ENCODE measurements at regions not wholly inside any gene's neighbourhood (a gene's known extent, or its start where the extent isn't known, plus 50 kb on each side); places are given as distances from the start of the nearest gene placed in this dataset.

DNA sequence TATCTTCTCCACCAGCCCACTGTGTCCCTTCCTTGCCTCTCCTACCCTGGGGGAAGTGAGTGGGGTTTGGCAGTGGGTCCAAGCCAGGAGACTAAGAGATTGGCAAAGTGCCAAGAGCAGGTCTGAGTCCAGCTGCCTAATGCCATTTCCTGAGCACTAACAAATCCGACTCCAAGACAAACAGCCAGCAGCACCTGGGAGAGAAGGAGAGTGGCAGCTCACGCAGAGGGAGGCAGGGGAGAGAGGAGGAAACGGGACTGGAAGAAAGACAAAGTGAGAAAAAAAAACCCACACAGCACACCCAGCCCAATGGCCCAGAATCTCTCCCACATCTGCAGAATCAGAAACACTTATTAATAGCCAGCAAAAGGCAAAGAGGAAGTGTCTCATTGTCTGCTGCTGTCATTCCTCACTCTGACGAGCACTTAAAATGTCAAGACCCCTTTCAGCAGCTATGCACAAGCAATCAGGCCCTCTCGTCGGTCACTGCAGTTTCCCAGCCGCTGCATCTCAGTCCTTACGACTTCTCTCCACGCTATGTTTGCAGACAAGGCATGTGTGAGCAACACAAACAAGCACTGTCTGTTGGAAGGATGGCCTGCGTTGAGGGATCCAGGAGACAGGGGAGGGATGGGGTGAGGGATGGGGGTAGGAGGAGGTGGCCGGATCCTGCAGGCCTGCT lies 558.4 kb upstream of the CADM1 start:
- Histone ChIP-seq H3K4me1 (ENCODE audit: low read depth) (no peaks in the 10 kb centered on the region), H3K36me3 (ENCODE audit: low read depth) (no peaks in the 10 kb centered on the region), H3K9me3 (no peaks in the 10 kb centered on the region), H3K4me3 (no peak overlapping the region)
- intact Hi-C loops (cut with DNase I, micrococcal nuclease): no loop called here
- no peak for ATAC-seq
- TF ChIP-seq, protein P1, sequence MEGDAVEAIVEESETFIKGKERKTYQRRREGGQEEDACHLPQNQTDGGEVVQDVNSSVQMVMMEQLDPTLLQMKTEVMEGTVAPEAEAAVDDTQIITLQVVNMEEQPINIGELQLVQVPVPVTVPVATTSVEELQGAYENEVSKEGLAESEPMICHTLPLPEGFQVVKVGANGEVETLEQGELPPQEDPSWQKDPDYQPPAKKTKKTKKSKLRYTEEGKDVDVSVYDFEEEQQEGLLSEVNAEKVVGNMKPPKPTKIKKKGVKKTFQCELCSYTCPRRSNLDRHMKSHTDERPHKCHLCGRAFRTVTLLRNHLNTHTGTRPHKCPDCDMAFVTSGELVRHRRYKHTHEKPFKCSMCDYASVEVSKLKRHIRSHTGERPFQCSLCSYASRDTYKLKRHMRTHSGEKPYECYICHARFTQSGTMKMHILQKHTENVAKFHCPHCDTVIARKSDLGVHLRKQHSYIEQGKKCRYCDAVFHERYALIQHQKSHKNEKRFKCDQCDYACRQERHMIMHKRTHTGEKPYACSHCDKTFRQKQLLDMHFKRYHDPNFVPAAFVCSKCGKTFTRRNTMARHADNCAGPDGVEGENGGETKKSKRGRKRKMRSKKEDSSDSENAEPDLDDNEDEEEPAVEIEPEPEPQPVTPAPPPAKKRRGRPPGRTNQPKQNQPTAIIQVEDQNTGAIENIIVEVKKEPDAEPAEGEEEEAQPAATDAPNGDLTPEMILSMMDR (IDR thresholded peaks at IDR 0.05): no peak
- DNase-seq: no peak

- H3K4me3 ChIP-seq: no peak overlapping the region
- TF ChIP-seq, protein P1 (IDR thresholded peaks at IDR 0.05): no peak
- no peaks in the 10 kb centered on the region for H3K9me3 ChIP-seq
- intact Hi-C loops (cut with DNase I, micrococcal nuclease): no loop called here
- H3K36me3 ChIP-seq (ENCODE audit: low read depth): no peaks in the 10 kb centered on the region
- ATAC-seq (no peak), DNase-seq (no peak)
- H3K4me1 ChIP-seq (ENCODE audit: low read depth): no peaks in the 10 kb centered on the region
These were observed 557.9 kb upstream of the CADM1 start for GRCh38 chr11:116062129-116062489.

DNA sequence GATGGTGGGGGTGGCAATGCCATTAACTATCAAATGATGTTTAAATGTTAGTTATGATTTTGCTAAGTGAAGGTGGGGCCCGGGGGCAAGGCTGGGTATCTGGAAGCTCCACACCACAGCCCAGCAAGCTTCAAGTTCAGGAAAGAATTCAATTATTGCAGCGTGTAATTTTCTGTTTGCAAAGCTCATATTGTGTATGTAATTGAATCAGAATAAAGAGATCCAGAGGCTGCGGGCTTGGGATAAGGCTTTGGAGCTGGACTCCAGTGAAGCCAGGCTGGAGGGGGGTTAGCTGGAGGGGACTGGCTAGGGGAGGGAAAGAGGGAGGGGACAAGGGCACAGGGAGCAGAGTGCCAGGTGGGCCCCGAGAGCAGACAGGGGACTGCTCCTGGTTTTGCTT lies 557.1 kb upstream of the CADM1 start:
- Histone ChIP-seq H3K4me3 (no peak overlapping the region), H3K4me1 (ENCODE audit: low read depth) (no peaks in the 10 kb centered on the region), H3K36me3 (ENCODE audit: low read depth) (no peaks in the 10 kb centered on the region), H3K9me3 (no peaks in the 10 kb centered on the region)
- no peak for DNase-seq
- no peak for ATAC-seq
- intact Hi-C loops (cut with DNase I, micrococcal nuclease): no loop called here
- TF ChIP-seq, protein P1 (IDR thresholded peaks at IDR 0.05): no peak

DNA sequence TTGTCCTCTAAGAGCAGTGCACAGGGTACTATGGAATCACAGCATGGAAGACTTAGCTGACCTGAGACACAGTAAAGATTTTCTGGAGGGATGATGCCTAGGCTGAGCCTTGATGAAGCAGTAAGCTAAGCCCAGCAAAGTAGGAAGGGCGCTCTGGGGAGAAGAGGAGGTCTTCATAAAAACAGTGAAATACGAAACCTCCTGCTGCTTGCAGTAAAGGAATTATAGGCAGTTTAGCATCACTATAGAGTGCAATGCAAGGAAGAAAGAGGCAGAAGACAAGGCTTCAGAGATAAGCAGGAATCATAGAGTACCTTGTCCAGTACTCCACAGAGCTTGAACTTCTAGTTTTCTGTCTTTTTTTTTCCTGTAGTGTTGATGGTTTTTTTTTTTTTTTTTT lies 555.7 kb upstream of the CADM1 start:
- H3K36me3 ChIP-seq (ENCODE audit: low read depth): no peaks in the 10 kb centered on the region
- TF ChIP-seq, protein P1 (IDR thresholded peaks at IDR 0.05): no peak
- H3K4me3 ChIP-seq: no peak overlapping the region
- intact Hi-C loops (cut with DNase I, micrococcal nuclease): no loop called here
- no peaks in the 10 kb centered on the region for H3K9me3 ChIP-seq
- DNase-seq (no peak), ATAC-seq (no peak)
- no peaks in the 10 kb centered on the region for H3K4me1 ChIP-seq (ENCODE audit: low read depth)

DNA sequence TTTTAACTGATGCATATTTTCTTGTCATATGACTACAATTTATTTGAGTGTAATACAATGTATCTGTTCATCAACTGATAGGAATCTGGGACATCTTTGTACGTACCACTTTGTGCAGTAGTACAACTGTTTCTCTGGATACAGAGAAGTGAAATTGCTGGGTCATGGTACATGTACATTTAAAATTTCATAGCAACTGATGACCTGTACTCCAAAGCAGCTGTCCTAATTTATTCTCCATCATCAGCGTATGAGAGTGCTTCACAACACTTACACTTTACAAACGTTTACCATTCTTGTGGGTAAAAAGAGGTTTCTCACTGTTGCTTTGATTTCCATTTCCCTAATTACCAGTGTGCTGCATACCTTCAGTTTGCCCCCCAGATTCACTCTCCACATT lies 552.8 kb upstream of the CADM1 start:
- TF ChIP-seq, protein P1 (IDR thresholded peaks at IDR 0.05): no peak
- H3K9me3 ChIP-seq: no peaks in the 10 kb centered on the region
- ATAC-seq (no peak), DNase-seq (no peak)
- no peaks in the 10 kb centered on the region for H3K4me1 ChIP-seq (ENCODE audit: low read depth)
- H3K36me3 ChIP-seq (ENCODE audit: low read depth): no peaks in the 10 kb centered on the region
- intact Hi-C loops (cut with DNase I, micrococcal nuclease): no loop called here
- no peak overlapping the region for H3K4me3 ChIP-seq

DNA sequence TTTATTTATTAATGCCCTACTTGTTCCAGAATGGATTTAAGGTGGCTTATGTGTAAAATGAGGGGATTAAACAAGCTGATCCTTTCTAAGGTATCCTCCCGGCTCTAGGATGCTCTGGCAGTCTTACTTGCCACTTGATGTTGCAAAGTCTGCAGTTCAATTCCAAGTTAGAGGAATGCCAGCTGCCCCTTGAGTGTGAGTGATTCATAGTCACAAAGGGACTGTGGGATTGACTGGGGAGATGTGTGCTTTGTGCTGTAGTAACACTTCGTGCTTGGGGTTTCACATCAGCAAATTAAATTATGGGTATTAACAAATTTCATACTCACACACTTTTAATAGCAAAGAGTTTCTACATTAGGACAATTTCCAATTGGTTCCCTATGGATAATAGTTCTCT lies 550.8 kb upstream of the CADM1 start:
- TF ChIP-seq, protein P1 (IDR thresholded peaks at IDR 0.05): no peak
- Histone ChIP-seq H3K4me1 (ENCODE audit: low read depth) (no peaks in the 10 kb centered on the region), H3K36me3 (ENCODE audit: low read depth) (no peaks in the 10 kb centered on the region), H3K9me3 (no peaks in the 10 kb centered on the region), H3K4me3 (no peak overlapping the region)
- ATAC-seq: no peak
- intact Hi-C loops (cut with DNase I, micrococcal nuclease): no loop called here
- no peak for DNase-seq
